HTR-8/SVneo (cell line): ENCODE measurements at regions not wholly inside any gene's neighbourhood (a gene's known extent, or its start where the extent isn't known, plus 50 kb on each side); places are given as distances from the start of the nearest gene placed in this dataset.
A peak's percentile ranks its signal among the peaks of the same experiment; 100 is the strongest.
"Not testable (repeated sequence)": the region's sequence is repeated elsewhere in the genome, so short reads cannot be mapped to it uniquely, and the experiment has no call there.

Experiments
- DNase-seq: peaks from one replicate; pipeline ENCODE4 v3.0.0; 2011; ENCODE audit warnings: low spot score, mixed read lengths; ENCODE audit not compliant: insufficient read length
- FAIRE-seq: peaks from 2 replicates; lab custom pipeline; 2011; peaks lifted over from hg19 to GRCh38; lab: Jason Lieb, UNC

DNA sequence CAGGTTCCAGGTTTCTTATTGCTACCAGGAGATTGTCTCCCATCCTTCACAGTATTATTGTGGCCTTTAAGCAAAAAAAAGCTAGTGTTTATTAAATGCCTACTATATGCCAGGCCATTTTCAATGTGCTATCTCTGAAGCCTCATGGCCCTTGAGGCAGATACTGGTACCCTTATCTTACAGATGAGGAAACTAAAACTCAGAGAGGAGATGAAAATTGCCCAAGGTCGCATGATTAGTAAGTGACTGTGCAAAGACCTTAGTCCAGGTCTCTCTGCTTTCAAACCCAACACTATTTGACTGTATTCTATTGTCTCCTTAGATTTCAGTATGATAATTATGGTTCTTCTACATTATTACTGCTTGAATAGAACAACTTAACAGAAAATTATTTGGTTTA is 717.9 kb upstream of the AMOT start:
- DNase-seq (no peak), FAIRE-seq (no peak)

DNA sequence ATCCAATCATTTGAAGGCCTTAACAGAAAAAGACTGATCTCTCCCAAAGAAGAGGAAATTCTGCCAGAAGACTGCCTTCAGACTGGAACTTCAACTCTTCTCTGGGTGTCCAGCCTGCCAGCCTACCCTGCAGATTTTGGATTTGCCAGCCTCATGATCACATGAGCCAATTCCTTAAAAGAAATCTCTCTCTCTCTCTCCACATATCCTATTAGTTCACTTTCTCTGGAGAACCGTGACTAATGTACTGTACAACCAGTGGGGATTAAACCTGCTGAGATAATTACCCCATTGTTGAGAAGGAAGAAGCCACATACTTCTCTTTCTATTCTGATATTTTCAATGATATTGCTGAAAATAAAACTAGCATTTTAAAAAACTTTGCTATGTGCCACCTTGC is 711.3 kb upstream of the AMOT start:
- FAIRE-seq (no peak), DNase-seq (no peak)

GRCh38 chrX:113548308-113549015 is 707.8 kb upstream of the AMOT start:
- DNase-seq: no peak
- FAIRE-seq: no peak

DNA sequence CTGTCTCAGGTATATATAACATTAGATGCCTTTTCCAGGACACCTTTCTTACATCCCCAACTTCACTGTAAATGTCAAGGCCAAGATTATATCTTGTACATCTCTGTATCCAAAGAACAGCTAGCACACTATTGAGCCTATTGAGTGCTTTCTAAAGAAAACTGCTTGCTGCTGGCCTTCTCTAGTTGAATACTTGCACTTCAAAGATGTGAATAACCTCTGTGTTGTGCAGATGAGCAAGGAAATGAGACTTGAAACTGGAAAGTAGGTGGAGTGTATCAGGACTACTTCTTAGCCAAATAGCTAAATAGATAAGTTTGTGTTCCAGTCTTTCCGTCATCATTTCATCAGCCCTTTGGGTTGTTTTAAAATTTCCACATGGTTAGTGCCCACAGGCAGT is 704.4 kb upstream of the AMOT start:
- FAIRE-seq (no peak), DNase-seq (no peak)

DNA sequence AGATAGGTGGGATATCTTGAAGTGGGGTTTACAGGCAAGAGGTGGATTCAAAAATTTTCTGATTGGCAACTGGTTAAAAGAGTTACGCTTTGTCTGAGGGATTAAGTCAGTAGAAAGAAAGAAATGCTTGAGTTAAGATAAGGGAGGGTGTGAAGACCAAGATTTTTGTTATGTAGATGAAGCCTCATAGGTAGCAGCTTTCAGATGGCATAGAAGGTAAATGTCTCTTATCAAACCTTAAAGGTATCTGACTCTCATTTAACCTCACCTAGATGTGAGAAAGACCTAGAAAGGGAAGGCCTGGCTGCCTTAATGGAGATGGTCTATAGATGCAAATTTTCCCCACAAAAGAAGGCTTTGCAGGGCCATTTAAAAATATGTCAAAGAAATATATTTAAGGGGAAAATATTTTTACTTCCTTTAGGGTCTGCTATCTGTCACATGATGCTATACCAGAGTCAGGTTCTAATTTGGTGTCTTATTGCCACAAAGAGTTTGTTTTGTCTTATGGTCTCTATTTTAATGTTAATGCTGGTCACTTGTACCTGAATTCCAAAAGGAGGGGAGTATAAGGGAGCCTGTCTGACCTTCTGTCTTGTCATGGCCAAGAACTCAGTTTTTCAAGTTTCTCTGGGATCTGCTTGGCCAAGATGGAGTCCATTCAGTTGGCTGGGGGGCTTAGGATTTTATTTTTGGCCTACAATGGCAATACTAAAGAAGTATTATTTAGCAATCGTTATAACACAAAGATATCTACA is 699.1 kb upstream of the AMOT start:
- FAIRE-seq (no peak), DNase-seq (no peak)

DNA sequence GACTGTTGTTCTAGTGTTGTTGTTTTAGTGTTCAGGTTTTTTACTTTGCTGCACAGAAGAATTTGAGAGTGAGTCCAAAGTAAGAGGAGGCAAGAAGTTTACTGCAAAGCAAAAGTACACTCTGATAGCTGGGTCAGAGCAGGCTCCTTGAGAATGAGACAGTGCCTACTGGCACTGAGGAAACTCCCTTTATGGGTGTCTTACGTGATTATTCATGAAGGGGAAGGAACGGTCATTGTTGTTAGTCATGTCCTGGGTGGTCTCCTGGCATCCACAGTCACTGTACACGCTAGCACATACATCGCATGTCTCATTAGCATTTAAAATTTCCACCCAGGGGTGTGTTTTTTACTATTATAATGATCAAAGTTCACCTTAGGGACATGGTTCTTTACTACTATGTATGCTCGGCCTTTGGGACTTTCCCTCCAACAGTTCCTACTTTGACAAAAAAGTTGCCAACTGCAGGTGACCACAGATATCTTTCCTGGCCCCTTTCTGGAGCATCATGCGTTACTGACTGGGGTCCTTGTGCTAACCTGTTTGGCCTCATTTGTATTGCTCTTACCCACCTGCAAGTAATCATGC is 688.9 kb upstream of the AMOT start:
- no peak for FAIRE-seq
- no peak for DNase-seq

DNA sequence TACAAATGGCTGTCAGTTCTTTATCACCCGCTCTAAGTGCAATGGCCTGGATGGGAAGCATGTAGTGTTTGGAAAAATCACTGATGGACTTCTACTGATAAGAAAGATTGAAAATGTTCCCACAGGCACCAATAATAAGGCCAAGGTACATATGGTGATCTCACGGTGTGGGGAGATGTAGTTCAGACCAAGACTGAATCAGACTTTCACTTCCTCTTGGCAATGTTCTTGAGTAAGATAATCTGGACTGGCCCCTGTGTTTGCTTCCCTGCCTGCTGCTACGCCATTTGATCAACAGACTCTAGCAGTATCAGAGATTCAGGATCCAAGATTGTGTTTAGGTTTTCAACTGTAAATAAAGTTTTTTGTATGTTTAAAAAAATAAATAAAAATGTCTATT is 682.2 kb upstream of the AMOT start:
- no peak for FAIRE-seq
- no peak for DNase-seq

- DNase-seq (no peak), FAIRE-seq (no peak)
Measured at GRCh38 chrX:113514906-113515305, 674.3 kb upstream of the AMOT start.

GRCh38 chrX:113512700-113513395 is 672.2 kb upstream of the AMOT start:
- DNase-seq: peak; percentile 5
- FAIRE-seq: no peak

- DNase-seq (no peak), FAIRE-seq (no peak)
Measured at GRCh38 chrX:113510586-113510985, 670.0 kb upstream of the AMOT start.

DNA sequence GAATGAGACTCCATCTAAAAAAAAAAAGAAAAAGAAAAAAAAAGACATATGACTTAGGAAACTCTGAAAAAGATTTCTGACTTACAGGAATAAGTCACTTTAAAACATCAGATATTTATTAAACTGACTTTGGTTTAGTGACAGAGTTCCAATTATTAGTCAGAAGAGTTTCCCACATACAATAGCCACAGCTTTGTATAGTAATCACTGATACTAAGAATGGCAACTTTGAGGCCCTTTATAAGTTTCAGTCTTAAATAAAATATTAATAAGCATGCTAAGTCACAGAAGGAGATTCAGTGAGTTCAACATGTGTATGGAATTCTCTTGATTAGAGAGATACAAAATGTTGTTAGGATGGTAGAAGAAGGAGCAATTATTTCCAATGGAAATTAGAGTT is 652.3 kb upstream of the AMOT start:
- FAIRE-seq (no peak), DNase-seq (no peak)

GRCh38 chrX:113473418-113473817 is 632.8 kb upstream of the AMOT start:
- FAIRE-seq: no peak
- no peak for DNase-seq

- not testable (repeated sequence) for DNase-seq, FAIRE-seq
Measured at GRCh38 chrX:113473015-113473414, 632.4 kb upstream of the AMOT start.

GRCh38 chrX:113470166-113470565 is 629.5 kb upstream of the AMOT start:
- no peak for DNase-seq
- FAIRE-seq: no peak

DNA sequence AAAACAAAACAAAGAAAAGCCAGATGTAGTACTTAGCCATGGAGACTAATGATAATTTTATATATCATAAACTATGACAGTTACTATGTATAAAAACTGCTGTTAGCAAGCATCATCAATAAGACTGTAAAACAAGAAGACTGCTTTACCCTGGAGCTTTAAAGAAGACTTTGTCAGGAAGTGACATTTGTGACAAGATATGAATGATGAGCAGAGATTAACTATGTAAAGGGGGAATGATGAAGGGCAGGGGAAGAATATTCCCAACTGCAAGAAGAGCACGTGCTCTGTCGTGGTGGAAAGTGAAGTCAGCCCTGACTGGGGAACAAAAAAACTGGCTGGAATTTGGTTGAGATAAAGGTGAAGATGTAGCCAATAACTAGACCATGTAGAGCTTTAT is 617.1 kb upstream of the AMOT start:
- DNase-seq (no peak), FAIRE-seq (no peak)

DNA sequence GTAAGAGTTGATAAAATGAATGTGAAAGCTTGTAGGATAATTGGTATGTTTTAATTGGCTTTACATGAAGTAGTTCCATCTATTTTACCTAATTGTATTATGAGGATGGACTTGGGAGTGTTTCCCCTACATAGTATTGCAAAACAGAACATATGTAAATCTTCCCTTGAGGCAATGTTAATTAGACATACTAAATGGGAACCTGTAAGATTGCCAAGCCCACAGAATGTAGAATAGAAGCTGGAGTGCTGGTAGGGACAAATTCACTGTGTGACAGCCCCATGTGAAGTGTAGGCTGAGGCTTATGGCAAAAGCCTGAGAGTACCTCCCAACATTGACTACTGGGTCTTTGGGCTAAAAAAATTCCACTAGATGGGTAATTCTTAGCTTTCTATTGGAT is 615.0 kb upstream of the AMOT start:
- no peak for DNase-seq
- no peak for FAIRE-seq

- DNase-seq (no peak), FAIRE-seq (no peak)
Measured at GRCh38 chrX:113429011-113429410, 588.4 kb upstream of the AMOT start.

DNA sequence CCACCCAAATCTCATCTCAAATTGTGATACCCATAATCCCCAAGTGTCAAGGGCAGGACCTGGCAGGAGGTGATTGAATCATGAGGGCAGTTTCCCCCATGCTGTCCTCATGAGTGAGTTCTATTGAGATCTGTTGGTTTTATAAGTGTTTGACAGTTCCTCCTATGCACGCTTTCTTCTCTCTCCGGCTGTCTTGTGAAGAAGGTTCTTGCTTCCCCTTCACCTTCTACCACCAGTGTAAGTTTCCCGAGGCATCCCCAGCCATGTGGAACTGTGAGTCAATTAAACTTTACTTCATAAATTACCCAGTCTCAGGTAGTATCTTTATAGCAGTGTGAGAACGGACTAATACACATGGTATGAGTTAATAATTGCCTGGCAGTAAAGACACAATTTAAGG is 581.7 kb upstream of the AMOT start:
- DNase-seq (no peak), FAIRE-seq (no peak)

DNA sequence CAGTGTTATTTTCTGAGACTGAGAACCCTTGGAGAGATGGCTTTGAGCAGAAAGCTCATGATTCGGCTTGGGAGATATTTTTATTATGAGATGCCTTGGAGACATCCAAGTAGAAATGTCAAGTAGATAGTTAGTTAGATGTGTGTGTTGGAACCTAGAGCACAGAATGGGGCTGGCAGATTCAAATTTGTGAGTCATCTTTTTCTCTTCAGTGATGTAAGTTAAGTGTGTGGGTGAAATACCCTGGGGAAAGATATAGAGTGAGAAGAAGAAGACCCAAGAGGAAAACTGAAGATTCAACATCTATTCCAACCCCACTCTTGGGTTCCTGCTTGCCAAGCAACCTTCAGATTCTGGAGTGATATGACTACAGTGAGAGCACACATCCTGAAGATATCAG is 580.8 kb upstream of the AMOT start:
- FAIRE-seq (no peak), DNase-seq (no peak)

DNA sequence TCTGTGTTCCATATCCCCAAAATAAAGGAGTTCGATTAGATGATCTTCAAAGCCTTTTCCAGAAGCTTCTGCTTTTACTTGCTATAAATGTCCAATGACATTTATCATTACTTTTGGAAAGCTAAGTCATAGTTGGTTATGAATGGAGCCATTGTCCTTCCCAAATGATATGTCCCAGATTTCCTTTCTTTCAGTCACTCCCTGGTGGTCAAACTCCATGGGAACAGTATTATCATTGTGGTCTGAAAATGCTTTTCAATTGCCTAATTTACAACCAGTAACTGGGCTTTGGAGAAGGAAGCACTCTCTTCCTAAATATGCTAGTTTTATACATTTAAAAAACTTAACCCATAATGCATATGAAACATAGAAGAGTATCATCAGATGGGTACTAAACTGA is 571.5 kb upstream of the AMOT start:
- FAIRE-seq (no peak), DNase-seq (no peak)

- FAIRE-seq: no peak
- no peak for DNase-seq
Measured at GRCh38 chrX:113408843-113409242, 568.2 kb upstream of the AMOT start.
